ENCODE measurements at regions not wholly inside any gene's neighbourhood (a gene's known extent, or its start where the extent isn't known, plus 50 kb on each side); places are given as distances from the start of the nearest gene placed in this dataset.

GRCh38 chr16:14338236-14338635, 267.1 kb downstream of the MRTFB start:
- TF ChIP-seq, protein P1, sequence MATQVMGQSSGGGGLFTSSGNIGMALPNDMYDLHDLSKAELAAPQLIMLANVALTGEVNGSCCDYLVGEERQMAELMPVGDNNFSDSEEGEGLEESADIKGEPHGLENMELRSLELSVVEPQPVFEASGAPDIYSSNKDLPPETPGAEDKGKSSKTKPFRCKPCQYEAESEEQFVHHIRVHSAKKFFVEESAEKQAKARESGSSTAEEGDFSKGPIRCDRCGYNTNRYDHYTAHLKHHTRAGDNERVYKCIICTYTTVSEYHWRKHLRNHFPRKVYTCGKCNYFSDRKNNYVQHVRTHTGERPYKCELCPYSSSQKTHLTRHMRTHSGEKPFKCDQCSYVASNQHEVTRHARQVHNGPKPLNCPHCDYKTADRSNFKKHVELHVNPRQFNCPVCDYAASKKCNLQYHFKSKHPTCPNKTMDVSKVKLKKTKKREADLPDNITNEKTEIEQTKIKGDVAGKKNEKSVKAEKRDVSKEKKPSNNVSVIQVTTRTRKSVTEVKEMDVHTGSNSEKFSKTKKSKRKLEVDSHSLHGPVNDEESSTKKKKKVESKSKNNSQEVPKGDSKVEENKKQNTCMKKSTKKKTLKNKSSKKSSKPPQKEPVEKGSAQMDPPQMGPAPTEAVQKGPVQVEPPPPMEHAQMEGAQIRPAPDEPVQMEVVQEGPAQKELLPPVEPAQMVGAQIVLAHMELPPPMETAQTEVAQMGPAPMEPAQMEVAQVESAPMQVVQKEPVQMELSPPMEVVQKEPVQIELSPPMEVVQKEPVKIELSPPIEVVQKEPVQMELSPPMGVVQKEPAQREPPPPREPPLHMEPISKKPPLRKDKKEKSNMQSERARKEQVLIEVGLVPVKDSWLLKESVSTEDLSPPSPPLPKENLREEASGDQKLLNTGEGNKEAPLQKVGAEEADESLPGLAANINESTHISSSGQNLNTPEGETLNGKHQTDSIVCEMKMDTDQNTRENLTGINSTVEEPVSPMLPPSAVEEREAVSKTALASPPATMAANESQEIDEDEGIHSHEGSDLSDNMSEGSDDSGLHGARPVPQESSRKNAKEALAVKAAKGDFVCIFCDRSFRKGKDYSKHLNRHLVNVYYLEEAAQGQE (IDR thresholded peaks at IDR 0.05) = no peak
- TF ChIP-seq, protein P2, sequence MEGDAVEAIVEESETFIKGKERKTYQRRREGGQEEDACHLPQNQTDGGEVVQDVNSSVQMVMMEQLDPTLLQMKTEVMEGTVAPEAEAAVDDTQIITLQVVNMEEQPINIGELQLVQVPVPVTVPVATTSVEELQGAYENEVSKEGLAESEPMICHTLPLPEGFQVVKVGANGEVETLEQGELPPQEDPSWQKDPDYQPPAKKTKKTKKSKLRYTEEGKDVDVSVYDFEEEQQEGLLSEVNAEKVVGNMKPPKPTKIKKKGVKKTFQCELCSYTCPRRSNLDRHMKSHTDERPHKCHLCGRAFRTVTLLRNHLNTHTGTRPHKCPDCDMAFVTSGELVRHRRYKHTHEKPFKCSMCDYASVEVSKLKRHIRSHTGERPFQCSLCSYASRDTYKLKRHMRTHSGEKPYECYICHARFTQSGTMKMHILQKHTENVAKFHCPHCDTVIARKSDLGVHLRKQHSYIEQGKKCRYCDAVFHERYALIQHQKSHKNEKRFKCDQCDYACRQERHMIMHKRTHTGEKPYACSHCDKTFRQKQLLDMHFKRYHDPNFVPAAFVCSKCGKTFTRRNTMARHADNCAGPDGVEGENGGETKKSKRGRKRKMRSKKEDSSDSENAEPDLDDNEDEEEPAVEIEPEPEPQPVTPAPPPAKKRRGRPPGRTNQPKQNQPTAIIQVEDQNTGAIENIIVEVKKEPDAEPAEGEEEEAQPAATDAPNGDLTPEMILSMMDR (IDR thresholded peaks at IDR 0.05; ENCODE audit: low read depth, low read length, missing input control) = no peak
